Nephron progenitor cell (in vitro differentiated cells): ENCODE measurements at regions not wholly inside any gene's neighbourhood (a gene's known extent, or its start where the extent isn't known, plus 50 kb on each side); places are given as distances from the start of the nearest gene placed in this dataset.
A peak's percentile ranks its signal among the peaks of the same experiment; 100 is the strongest.

Experiments used
- DNase-seq: peaks from one replicate; pipeline ENCODE4 v3.0.0; 2021
- H3K27ac Mint-ChIP-seq: 2 replicates; pipeline ENCODE4 v1.8.0; 2021; ENCODE audit warnings: mild to moderate bottlenecking, moderate library complexity, mixed read lengths
- H3K27me3 Mint-ChIP-seq: 2 replicates; pipeline ENCODE4 v1.8.0; 2021; ENCODE audit warnings: mild to moderate bottlenecking, low read depth, mixed read lengths; ENCODE audit not compliant: poor library complexity
- H3K36me3 Mint-ChIP-seq: 2 replicates; pipeline ENCODE4 v1.8.0; 2021; ENCODE audit warnings: low read depth, mixed read lengths
- H3K4me1 Mint-ChIP-seq: 2 replicates; pipeline ENCODE4 v1.8.0; 2021; ENCODE audit warnings: mixed read lengths
- H3K4me3 Mint-ChIP-seq: 2 replicates; pipeline ENCODE4 v1.8.0; 2021; ENCODE audit warnings: mild to moderate bottlenecking, moderate library complexity, mixed read lengths
- H3K9me3 Mint-ChIP-seq: 2 replicates; pipeline ENCODE4 v1.8.0; 2021; ENCODE audit warnings: mild to moderate bottlenecking, moderate library complexity, mixed read lengths
- CTCF ChIP-seq: fragments of 200-600 bp; sonication (generic); IDR thresholded peaks from 2 replicates; pipeline ENCODE4 v1.5.0; 2021; ENCODE audit warnings: antibody characterized with exemption

DNA sequence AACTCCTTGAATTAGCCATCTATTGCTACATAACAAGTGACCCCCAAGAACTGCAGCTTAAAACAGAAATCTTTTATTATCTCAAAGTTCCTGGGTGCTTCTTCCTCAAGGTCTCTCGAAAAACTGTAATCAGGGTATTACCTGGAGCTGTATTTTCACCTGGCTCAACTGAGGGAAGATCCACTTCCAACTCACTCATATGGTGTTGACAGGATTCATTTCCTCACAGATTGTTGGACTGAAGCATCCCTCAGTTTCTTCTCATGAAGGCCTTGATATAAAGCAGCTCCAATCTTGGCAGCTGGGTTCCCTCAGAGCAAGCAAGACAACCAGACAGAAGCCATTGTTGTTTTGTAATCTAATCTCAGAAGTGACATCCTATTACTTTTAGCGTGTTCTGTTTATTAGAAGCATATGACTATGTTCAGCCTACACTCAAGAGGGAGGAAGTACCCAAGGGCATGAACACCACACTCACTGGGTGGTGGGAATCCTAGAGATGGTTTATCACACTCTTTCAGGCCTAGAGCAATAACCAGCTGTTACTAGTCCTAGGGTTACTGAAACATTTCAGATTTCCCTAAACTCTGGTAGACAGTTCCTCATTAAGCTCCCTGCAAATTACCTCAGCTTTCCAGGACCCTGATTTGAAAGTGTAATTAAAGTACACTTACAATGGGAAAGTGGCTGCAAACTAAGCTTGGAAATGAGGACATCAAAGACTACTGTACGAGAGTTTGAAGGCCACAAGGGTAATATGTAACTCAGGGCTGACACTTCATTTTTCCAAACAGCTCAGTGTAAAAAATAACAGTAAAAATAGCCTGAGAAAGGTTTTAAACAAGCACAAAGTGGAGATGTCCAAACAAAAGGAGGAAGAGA lies 222.2 kb downstream of the SEC23A start:
- Mint-ChIP-seq H3K36me3 (no peaks in the 10 kb centered on the region), H3K27me3 (peaks cover 9% of the 10 kb centered on the region), H3K9me3 (no peaks in the 10 kb centered on the region), H3K27ac (no peak overlapping the region), H3K4me3 (no peak overlapping the region), H3K4me1 (no peaks in the 10 kb centered on the region)
- DNase-seq = no peak
- no peak for TF ChIP-seq CTCF

DNA sequence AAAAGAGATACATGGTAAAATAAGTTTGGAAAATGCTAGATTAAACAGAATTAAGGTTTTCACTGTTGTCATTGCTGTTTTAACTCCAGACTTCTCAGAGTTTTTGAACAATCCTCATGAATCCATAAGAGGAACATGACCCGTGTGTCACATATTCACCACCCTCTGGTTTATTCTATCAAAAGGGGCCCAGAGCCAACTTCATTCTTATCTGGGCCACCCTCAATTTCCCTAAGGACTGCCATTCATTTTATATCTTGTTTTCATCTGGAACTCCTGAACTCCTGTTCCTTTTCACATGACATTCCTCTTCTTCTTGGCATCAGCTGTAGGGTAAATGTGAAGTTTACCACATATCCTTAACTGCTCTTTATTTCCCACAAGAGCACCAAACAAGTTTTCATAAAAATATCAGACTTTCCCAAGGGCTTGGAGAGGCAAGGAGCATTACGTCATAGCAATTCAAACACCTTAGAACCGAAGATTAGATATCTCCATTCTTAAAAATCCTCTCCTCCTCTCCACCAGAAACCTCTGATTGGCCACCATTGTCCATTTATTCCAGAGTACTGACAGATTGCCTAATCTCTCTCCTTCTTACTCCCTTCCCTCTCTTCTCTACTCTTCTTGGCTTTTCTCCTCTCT lies 225.2 kb downstream of the SEC23A start:
- no peak for DNase-seq
- Mint-ChIP-seq H3K4me3 (no peak overlapping the region), H3K27ac (no peak overlapping the region), H3K9me3 (no peaks in the 10 kb centered on the region), H3K27me3 (peaks cover 9% of the 10 kb centered on the region), H3K4me1 (no peaks in the 10 kb centered on the region), H3K36me3 (no peaks in the 10 kb centered on the region)
- TF ChIP-seq CTCF = no peak

GRCh38 chr14:38874721-38875120 lies 228.3 kb downstream of the SEC23A start:
- H3K4me1 Mint-ChIP-seq = no peaks in the 10 kb centered on the region
- H3K27me3 Mint-ChIP-seq = peaks cover 9% of the 10 kb centered on the region
- H3K27ac Mint-ChIP-seq = no peak overlapping the region

GRCh38 chr14:38873941-38874612 lies 229.0 kb downstream of the SEC23A start:
- TF ChIP-seq CTCF = no peak
- H3K36me3 Mint-ChIP-seq = no peaks in the 10 kb centered on the region
- H3K4me3 Mint-ChIP-seq = no peak overlapping the region
- no peak for DNase-seq
- H3K9me3 Mint-ChIP-seq = no peaks in the 10 kb centered on the region
- peaks cover 6% of the 10 kb centered on the region for H3K4me1 Mint-ChIP-seq
- H3K27ac Mint-ChIP-seq = no peak overlapping the region
- H3K27me3 Mint-ChIP-seq = peaks cover 9% of the 10 kb centered on the region

More at GRCh38 chr14:38874721-38875120, 228.3 kb downstream of the SEC23A start:
- H3K9me3 Mint-ChIP-seq = no peaks in the 10 kb centered on the region
- no peaks in the 10 kb centered on the region for H3K36me3 Mint-ChIP-seq
- DNase-seq = no peak
- H3K4me3 Mint-ChIP-seq = no peak overlapping the region
- no peak for TF ChIP-seq CTCF

DNA sequence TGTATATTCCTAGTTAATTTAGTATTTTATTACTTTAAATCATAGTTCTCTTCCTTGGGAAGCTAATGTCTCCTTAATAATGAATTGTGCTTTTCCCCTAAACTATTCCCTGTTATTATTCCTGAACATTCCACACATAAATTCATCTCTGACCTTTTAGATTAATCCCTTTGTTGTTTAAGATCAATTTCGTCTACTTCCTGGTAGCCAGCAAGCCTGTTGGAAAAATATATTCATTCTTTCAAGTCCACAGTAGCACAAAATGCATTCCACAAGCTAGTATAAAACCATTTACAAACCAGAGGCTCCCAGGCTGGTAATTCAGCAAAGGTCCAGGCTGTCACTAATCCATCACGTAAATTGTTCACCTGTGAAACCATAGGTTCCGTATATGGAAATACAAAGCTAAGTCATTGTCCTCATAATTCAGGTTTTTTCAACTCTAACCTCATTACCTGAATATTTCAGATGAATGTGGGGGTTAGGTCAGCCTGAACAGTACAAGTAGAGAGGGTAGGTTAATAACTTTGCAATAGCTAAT lies 232.7 kb downstream of the SEC23A start:
- no peak overlapping the region for H3K4me3 Mint-ChIP-seq
- no peaks in the 10 kb centered on the region for H3K9me3 Mint-ChIP-seq
- no peak for DNase-seq
- peaks cover 39% of the 10 kb centered on the region for H3K4me1 Mint-ChIP-seq
- no peaks in the 10 kb centered on the region for H3K27me3 Mint-ChIP-seq
- peak overlapping the region; percentile 50 for H3K27ac Mint-ChIP-seq
- H3K36me3 Mint-ChIP-seq = no peaks in the 10 kb centered on the region
- no peak for TF ChIP-seq CTCF
